ENCODE measurements at regions not wholly inside any gene's neighbourhood (a gene's known extent, or its start where the extent isn't known, plus 50 kb on each side); places are given as distances from the start of the nearest gene placed in this dataset.

- Mint-ChIP-seq H3K36me3 (no peaks in the 10 kb centered on the region), H3K27me3 (ENCODE audit: low read depth) (peaks cover 5% of the 10 kb centered on the region), H3K4me1 (no peaks in the 10 kb centered on the region), H3K9me3 (no peaks in the 10 kb centered on the region), H3K4me3 (no peak overlapping the region), H3K27ac (no peak overlapping the region)
- TF ChIP-seq CTCF (IDR thresholded peaks at IDR 0.05; ENCODE audit: unreplicated experiment), result no peak
- DNase-seq (ENCODE audit: low spot score in 2 of 2, unreplicated experiment in 2 of 2), result no peak
These were observed 151.6 kb upstream of the RGMB start for GRCh38 chr5:98621821-98622220.

- peaks cover 14% of the 10 kb centered on the region for H3K9me3 Mint-ChIP-seq
- H3K4me1 Mint-ChIP-seq, result no peaks in the 10 kb centered on the region
- H3K27me3 Mint-ChIP-seq (ENCODE audit: low read depth), result peaks cover 5% of the 10 kb centered on the region
- TF ChIP-seq CTCF (IDR thresholded peaks at IDR 0.05; ENCODE audit: unreplicated experiment), result no peak
- DNase-seq (ENCODE audit: low spot score in 2 of 2, unreplicated experiment in 2 of 2), result no peak
- H3K36me3 Mint-ChIP-seq, result no peaks in the 10 kb centered on the region
- H3K4me3 Mint-ChIP-seq, result no peak overlapping the region
- no peak overlapping the region for H3K27ac Mint-ChIP-seq
These were observed 149.2 kb upstream of the RGMB start for GRCh38 chr5:98624145-98624880.

GRCh38 chr5:98627121-98627520, 146.3 kb upstream of the RGMB start:
- no peak for DNase-seq (ENCODE audit: low spot score in 2 of 2, unreplicated experiment in 2 of 2)
- H3K4me1 Mint-ChIP-seq, result peaks cover 9% of the 10 kb centered on the region
- H3K4me3 Mint-ChIP-seq, result no peak overlapping the region
- no peaks in the 10 kb centered on the region for H3K36me3 Mint-ChIP-seq
- H3K9me3 Mint-ChIP-seq, result peaks cover 15% of the 10 kb centered on the region
- peaks cover 2% of the 10 kb centered on the region for H3K27me3 Mint-ChIP-seq (ENCODE audit: low read depth)
- no peak for TF ChIP-seq CTCF (IDR thresholded peaks at IDR 0.05; ENCODE audit: unreplicated experiment)
- H3K27ac Mint-ChIP-seq, result no peak overlapping the region

GRCh38 chr5:98630621-98631020, 142.8 kb upstream of the RGMB start:
- H3K27ac Mint-ChIP-seq, result no peak overlapping the region

GRCh38 chr5:98631311-98632054, 142.0 kb upstream of the RGMB start:
- no peak for DNase-seq (ENCODE audit: low spot score in 2 of 2, unreplicated experiment in 2 of 2)
- no peak overlapping the region for H3K27ac Mint-ChIP-seq
- no peak for TF ChIP-seq CTCF (IDR thresholded peaks at IDR 0.05; ENCODE audit: unreplicated experiment)
- peaks cover 15% of the 10 kb centered on the region for H3K9me3 Mint-ChIP-seq
- peaks cover 13% of the 10 kb centered on the region for H3K4me1 Mint-ChIP-seq
- no peaks in the 10 kb centered on the region for H3K27me3 Mint-ChIP-seq (ENCODE audit: low read depth)
- no peak overlapping the region for H3K4me3 Mint-ChIP-seq
- no peaks in the 10 kb centered on the region for H3K36me3 Mint-ChIP-seq

More at GRCh38 chr5:98630621-98631020, 142.8 kb upstream of the RGMB start:
- Mint-ChIP-seq H3K27me3 (ENCODE audit: low read depth) (no peaks in the 10 kb centered on the region), H3K36me3 (no peaks in the 10 kb centered on the region), H3K4me1 (peaks cover 13% of the 10 kb centered on the region), H3K9me3 (peaks cover 15% of the 10 kb centered on the region), H3K4me3 (no peak overlapping the region)
- no peak for TF ChIP-seq CTCF (IDR thresholded peaks at IDR 0.05; ENCODE audit: unreplicated experiment)
- no peak for DNase-seq (ENCODE audit: low spot score in 2 of 2, unreplicated experiment in 2 of 2)

All from mesothelial cell of epicardium (in vitro differentiated cells).